OCI-LY7 (cell line): ENCODE measurements at regions not wholly inside any gene's neighbourhood (a gene's known extent, or its start where the extent isn't known, plus 50 kb on each side); places are given as distances from the start of the nearest gene placed in this dataset.

Source experiments
- CTCF ChIP-seq: fragments of 200-600 bp; sonication (generic); conservative IDR thresholded peaks from 2 replicates; pipeline ENCODE4 v1.5.1; 2014; ENCODE audit warnings: mild to moderate bottlenecking, antibody characterized with exemption, low read length, moderate library complexity, mixed read lengths
- EZH2phosphoT487 ChIP-seq: fragments of 200-600 bp; sonication (generic); IDR thresholded peaks from 2 replicates; pipeline ENCODE4 v1.6.1; 2018; ENCODE audit warnings: low read depth, borderline replicate concordance, mild to moderate bottlenecking, mixed run types, antibody characterized with exemption, low read length, moderate library complexity, mixed read lengths

- TF ChIP-seq CTCF, result no peak
- no peak for TF ChIP-seq EZH2phosphoT487
Measured at GRCh38 chr5:67318746-67319145, 122.1 kb upstream of the CD180 start.
